RWPE1 (cell line): ENCODE measurements at regions not wholly inside any gene's neighbourhood (a gene's known extent, or its start where the extent isn't known, plus 50 kb on each side); places are given as distances from the start of the nearest gene placed in this dataset.

Experiments
- CTCF ChIA-PET: fragments of 350-600 bp; sonication (Branson Sonifier 250); formaldehyde crosslinking; extraction: SDS; loops from one replicate; lab custom pipeline; 2021; lab: Yijun Ruan, JAX
- POLR2A ChIA-PET: fragments of 400-600 bp; formaldehyde crosslinking; extraction: SDS; loops from one replicate; lab custom pipeline; 2020; ENCODE audit warnings: antibody characterized with exemption; ENCODE audit not compliant: low non-redundant PET; lab: Yijun Ruan, JAX
- DNase-seq: peaks from one replicate; pipeline ENCODE4 v3.0.0; 2012; ENCODE audit warnings: low spot score
- H3K27ac ChIP-seq: fragments of 450-650 bp; 2 replicates; pipeline ENCODE4 v1.5.1; 2017
- TF ChIP-seq, protein P1 (sequence below): fragments of 450-650 bp; conservative IDR thresholded peaks from 2 replicates; pipeline ENCODE4 v1.5.1; 2017; ENCODE audit warnings: low read depth, mild to moderate bottlenecking

DNA sequence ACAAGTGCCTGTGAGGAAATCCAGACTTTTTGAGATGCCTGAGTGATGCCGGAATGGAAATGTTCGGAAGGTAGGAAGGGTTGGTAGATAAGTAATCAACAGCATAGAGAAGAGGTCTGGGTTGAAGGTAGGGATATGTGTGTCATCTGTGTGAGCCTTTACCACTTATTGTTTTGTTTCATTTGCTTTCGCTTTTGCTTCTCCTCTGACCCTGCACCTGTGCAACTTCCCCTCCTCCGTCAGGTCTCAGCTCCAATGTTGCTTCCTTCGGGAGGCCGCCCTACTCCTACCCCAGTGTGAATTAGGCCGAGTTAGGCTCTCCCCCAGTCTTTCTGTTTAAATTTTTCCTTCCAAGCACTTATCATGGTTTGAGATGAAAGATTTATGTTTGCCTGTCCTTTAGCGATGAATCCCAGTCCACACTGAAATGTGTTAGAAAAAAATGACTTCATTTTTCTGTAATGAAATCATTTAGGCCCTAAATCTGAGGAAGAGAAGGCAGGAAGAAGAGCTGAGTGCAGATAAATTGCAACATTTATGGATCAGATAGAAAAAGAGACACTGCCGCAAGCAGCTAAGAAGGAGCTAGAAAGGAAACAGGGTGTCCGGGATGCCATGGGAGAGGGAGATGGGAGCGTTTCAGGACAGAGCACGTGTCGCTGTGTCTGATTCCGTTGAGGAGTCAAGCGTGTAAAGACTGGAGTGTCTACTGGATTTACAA, 139.6 kb upstream of the PELI1 start:
- CTCF ChIA-PET, result no interaction called here
- DNase-seq, result no peak
- POLR2A ChIA-PET, result no interaction called here
- no peak overlapping the region for H3K27ac ChIP-seq
- TF ChIP-seq, protein P1, sequence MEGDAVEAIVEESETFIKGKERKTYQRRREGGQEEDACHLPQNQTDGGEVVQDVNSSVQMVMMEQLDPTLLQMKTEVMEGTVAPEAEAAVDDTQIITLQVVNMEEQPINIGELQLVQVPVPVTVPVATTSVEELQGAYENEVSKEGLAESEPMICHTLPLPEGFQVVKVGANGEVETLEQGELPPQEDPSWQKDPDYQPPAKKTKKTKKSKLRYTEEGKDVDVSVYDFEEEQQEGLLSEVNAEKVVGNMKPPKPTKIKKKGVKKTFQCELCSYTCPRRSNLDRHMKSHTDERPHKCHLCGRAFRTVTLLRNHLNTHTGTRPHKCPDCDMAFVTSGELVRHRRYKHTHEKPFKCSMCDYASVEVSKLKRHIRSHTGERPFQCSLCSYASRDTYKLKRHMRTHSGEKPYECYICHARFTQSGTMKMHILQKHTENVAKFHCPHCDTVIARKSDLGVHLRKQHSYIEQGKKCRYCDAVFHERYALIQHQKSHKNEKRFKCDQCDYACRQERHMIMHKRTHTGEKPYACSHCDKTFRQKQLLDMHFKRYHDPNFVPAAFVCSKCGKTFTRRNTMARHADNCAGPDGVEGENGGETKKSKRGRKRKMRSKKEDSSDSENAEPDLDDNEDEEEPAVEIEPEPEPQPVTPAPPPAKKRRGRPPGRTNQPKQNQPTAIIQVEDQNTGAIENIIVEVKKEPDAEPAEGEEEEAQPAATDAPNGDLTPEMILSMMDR, result no peak

DNA sequence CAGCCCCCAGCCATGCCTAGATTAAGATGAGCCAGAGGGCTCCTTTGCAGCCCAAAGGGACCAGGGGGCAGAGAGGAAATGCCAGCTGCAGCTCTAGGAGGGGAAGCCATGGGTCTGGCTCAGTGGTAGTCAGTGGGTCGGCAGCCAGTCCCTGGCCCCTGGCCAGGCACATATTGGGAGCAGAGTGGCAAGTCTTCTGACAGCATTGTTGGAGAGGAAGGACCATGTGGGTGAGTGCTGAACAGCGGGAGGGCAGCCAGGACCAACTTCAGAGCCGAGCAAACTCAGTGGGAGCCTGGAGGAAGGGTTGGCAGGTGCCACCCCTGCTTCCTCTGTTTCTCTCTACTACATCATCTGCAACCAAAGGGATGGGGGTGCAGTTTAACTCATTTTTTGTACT, 140.5 kb upstream of the PELI1 start:
- ChIA-PET POLR2A (no interaction called here), CTCF (no interaction called here)
- DNase-seq, result no peak
- TF ChIP-seq, protein P1, result no peak
- no peak overlapping the region for H3K27ac ChIP-seq

DNA sequence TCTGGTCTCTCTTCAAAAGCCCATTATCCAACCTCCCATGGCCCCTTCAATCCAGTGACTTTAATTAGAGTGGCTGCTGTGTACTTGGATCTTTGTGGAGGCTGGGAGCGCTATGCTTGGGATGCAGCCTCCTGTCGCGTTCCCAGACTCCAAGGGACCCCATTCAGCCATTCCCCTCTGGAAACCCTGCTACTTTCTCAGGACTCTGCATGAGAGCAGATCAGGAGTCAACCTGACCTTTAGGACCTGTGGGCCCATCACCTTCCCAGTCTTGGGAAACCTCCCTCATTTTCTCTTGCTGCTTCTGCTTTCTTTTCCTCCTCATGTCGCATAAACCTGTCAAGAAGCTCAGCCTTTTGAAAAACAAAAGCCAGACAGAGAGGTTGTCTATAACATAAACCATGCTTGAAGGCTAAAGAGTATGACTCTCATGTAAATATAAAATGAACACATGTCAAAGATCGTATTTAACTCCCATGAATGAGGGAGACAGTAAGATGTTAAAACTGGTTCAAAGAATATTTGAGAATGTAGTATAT, 143.1 kb upstream of the PELI1 start:
- H3K27ac ChIP-seq, result no peak overlapping the region
- POLR2A ChIA-PET, result no interaction called here
- TF ChIP-seq, protein P1, result no peak
- no peak for DNase-seq
- CTCF ChIA-PET, result no interaction called here

DNA sequence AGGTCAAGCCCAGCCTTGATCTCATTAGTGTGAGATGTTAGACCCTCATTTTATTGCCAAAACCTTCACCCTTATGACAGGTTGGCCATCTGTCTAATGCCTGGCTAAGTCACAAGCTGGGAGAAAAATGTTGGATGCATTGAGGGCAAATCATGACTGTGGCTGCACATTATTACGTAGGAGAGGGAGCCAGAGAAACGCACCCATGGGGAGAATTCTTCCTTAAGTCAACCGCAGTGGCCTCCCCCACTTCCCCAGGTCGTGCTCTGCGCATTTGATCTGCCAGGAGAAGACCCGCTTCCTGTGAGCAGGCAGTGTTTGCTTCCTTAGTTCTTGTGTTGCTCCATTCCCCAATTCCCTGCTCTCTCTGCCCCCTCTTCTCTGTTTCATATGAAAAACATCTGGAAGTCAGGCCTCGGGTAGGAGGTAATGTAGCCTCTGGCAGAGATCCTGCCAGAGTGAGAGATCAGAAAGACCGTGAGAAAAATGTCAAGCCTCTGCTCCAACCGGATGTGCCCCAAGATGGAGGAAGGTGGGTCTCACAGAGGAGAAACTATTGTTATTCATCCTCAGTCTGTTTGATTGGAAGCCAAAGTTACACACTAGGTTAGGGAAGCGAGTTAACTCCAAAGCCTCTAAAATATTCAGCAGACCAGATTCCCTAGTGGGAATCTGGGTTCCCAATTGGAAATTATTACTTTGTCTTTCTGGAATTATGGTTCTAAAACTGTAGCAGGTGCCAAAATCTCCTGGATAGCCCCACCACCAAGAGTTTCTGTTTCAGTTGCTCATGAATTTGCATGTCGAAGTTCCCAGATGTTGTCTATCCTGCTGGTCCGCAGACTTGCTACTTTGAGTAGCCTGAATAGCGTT, 144.3 kb upstream of the PELI1 start:
- no peak for DNase-seq
- ChIA-PET POLR2A (no interaction called here), CTCF (no interaction called here)
- TF ChIP-seq, protein P1, result no peak
- no peak overlapping the region for H3K27ac ChIP-seq

DNA sequence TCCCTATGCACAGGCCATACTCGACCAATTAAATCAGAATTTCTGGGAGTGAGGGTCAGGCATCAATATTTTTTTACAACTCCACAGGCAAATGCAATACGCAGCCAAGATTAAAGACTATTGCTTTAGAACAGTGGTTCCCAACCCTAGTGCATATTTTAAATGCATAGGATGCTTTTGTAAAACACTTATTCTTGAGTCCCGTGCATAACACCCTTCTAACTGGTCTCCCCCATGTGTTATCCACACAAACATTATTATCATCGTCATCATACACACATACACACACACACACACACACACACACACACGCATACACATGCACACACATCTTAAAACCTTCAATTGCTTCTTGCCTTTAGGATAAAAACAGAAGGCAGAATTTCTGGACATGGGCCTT, 145.0 kb upstream of the PELI1 start:
- POLR2A ChIA-PET, result no interaction called here
- CTCF ChIA-PET, result interaction anchor here (0.6 kb wide), 1 partner anchor 204 kb away, joined by 3 read pairs; no protein-coding TSS in a partner anchor

DNA sequence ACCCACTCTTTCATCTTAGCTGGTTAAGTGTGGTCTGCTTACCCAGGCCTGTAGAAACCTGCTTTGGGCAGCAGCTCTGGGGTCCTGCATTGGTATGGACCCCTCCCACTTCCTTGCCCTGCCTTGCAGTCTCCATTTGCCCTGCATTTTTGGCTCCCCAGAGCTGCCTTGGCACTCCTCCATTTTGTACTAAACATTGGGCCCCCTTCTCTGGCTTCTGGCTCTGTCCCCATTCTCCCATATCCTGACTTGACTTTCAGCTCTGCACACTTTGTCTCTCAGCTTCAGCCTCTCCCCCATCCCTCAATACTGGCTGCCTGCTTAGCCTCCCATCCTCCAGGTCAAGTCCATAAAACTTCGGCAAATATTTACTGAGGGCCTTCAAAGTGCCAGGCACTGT, 145.5 kb upstream of the PELI1 start:
- TF ChIP-seq, protein P1, result no peak
- POLR2A ChIA-PET, result no interaction called here
- no peak overlapping the region for H3K27ac ChIP-seq
- no peak for DNase-seq
- CTCF ChIA-PET, result interaction anchor here (0.6 kb wide), 1 partner anchor 205 kb away, joined by 3 read pairs; no protein-coding TSS in a partner anchor

More for the DNA sequence above, 145.0 kb upstream of the PELI1 start:
- TF ChIP-seq, protein P1, result no peak
- no peak for DNase-seq
- H3K27ac ChIP-seq, result no peak overlapping the region
